HUDEP-2 (cell line): ENCODE measurements at regions not wholly inside any gene's neighbourhood (a gene's known extent, or its start where the extent isn't known, plus 50 kb on each side); places are given as distances from the start of the nearest gene placed in this dataset.

ENCODE experiments used
- DNase-seq, 76 experiments: peaks; one replicate each; lab custom pipeline; 2025; ENCODE audit not compliant: unreplicated experiment in 76 of 76; lab: John Stamatoyannopoulos, UW

- no peak for DNase-seq
Observed at GRCh38 chr7:46900312-46901263, 681.3 kb downstream of the TNS3 start.

GRCh38 chr7:46897381-46897780, 684.5 kb downstream of the TNS3 start:
- no peak for DNase-seq

- no peak for DNase-seq
Observed at GRCh38 chr7:46886669-46887374, 695.1 kb downstream of the TNS3 start.

- no peak for DNase-seq
Observed at GRCh38 chr7:46885167-46885566, 696.7 kb downstream of the TNS3 start.

GRCh38 chr7:46881507-46882127, 700.3 kb downstream of the TNS3 start:
- DNase-seq, result no peak

GRCh38 chr7:46880508-46881196, 701.3 kb downstream of the TNS3 start:
- DNase-seq, result no peak

GRCh38 chr7:46879783-46880182, 702.1 kb downstream of the TNS3 start:
- no peak for DNase-seq

GRCh38 chr7:46871516-46871915, 710.4 kb downstream of the TNS3 start:
- DNase-seq, result no peak

- DNase-seq, result no peak
Observed at GRCh38 chr7:46864716-46865115, 717.2 kb downstream of the TNS3 start.

- no peak for DNase-seq
Observed at GRCh38 chr7:46859963-46860475, 721.9 kb downstream of the TNS3 start.

GRCh38 chr7:46855851-46856250, 726.1 kb downstream of the TNS3 start:
- DNase-seq, result no peak

GRCh38 chr7:46854958-46855473, 726.9 kb downstream of the TNS3 start:
- DNase-seq, result no peak

GRCh38 chr7:46853451-46853850, 728.5 kb downstream of the TNS3 start:
- DNase-seq, result no peak

- DNase-seq, result no peak
Observed at GRCh38 chr7:46852795-46853194, 729.1 kb downstream of the TNS3 start.

- no peak for DNase-seq
Observed at GRCh38 chr7:46850563-46851330, 731.2 kb downstream of the TNS3 start.

- DNase-seq, result no peak
Observed at GRCh38 chr7:46848944-46849343, 733.0 kb downstream of the TNS3 start.

GRCh38 chr7:46848311-46848710, 733.6 kb downstream of the TNS3 start:
- DNase-seq, result no peak

- no peak for DNase-seq
Observed at GRCh38 chr7:46847126-46847525, 734.8 kb downstream of the TNS3 start.

GRCh38 chr7:46844486-46844885, 737.4 kb downstream of the TNS3 start:
- DNase-seq, result no peak

- DNase-seq, result no peak
Observed at GRCh38 chr7:46841248-46841647, 740.7 kb downstream of the TNS3 start.
